ENCODE measurements at regions not wholly inside any gene's neighbourhood (a gene's known extent, or its start where the extent isn't known, plus 50 kb on each side); places are given as distances from the start of the nearest gene placed in this dataset.

DNA sequence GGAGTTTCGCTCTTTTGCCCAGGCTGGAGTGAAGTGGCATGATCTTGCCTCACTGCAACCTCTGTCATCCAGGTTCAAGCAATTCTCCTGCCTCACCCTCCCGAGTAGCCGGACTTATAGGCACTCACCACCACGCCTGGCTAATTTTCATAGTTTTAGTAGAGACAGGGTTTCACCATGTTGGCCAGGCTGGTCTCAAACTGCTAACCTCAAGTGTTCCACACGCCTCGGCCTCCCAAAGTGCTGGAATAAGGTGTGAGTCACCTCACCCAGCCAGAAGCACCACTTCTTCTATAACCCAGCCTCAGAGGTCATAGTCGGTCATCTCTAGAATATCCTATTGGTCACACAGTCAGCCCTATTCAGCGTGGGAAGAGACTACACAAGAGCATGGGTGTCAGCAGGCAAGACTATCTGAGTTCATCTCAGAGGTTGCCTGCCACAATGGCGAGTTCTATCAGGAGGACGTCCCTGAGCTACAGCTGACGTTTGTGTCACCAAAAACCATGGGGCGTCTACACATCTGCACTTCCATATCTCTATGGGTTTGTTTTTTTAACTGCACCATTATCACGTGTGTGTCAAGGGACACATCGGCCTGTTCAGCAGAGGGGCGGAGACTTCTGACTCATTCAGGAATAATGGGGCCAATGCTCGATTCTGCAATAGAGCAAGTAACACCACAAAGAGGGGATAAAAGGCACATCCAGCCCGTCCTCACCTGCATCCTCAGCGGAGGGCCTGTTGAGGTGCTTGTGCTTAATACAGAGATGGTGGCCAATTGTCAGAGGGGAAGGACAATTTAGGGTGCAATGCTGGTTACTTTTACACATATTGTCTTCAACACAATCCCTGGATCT is 256.3 kb upstream of the IRF2BP2 start (continued):
- TF ChIP-seq, protein P1, sequence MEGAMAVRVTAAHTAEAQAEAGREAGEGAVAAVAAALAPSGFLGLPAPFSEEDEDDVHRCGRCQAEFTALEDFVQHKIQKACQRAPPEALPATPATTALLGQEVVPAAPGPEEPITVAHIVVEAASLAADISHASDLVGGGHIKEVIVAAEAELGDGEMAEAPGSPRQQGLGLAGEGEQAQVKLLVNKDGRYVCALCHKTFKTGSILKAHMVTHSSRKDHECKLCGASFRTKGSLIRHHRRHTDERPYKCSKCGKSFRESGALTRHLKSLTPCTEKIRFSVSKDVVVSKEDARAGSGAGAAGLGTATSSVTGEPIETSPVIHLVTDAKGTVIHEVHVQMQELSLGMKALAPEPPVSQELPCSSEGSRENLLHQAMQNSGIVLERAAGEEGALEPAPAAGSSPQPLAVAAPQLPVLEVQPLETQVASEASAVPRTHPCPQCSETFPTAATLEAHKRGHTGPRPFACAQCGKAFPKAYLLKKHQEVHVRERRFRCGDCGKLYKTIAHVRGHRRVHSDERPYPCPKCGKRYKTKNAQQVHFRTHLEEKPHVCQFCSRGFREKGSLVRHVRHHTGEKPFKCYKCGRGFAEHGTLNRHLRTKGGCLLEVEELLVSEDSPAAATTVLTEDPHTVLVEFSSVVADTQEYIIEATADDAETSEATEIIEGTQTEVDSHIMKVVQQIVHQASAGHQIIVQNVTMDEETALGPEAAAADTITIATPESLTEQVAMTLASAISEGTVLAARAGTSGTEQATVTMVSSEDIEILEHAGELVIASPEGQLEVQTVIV (CRISPR knock-in tag; IDR thresholded peaks at IDR 0.05; ENCODE audit: borderline replicate concordance) = no peak
- TF ChIP-seq PHF20 (IDR thresholded peaks at IDR 0.05; ENCODE audit: partially characterized antibody) (no peak), FIP1L1 (IDR thresholded peaks at IDR 0.05; ENCODE audit: low read depth, low read length, poor library complexity, severe bottlenecking) (no peak), NEUROD1 (IDR thresholded peaks at IDR 0.05; ENCODE audit: borderline replicate concordance, low read depth, low read length, partially characterized antibody) (no peak), ZNF133 (CRISPR knock-in tag; IDR thresholded peaks at IDR 0.05) (no peak), MYNN (IDR thresholded peaks at IDR 0.05) (peak; percentile 95), MYNN (CRISPR knock-in tag; IDR thresholded peaks at IDR 0.05) (no peak), ZNF75A (CRISPR knock-in tag; IDR thresholded peaks at IDR 0.05) (peak; percentile 34; the same call in 1 of the 2 replicates)
- TF ChIP-seq, protein P2, sequence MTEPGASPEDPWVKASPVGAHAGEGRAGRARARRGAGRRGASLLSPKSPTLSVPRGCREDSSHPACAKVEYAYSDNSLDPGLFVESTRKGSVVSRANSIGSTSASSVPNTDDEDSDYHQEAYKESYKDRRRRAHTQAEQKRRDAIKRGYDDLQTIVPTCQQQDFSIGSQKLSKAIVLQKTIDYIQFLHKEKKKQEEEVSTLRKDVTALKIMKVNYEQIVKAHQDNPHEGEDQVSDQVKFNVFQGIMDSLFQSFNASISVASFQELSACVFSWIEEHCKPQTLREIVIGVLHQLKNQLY (CRISPR knock-in tag; conservative IDR thresholded peaks at IDR 0.05) = 0 out of 4 replicates have a peak, but pooled peaks of 1 of the 2 experiments have one; percentile 20
- TF ChIP-seq, protein P3, sequence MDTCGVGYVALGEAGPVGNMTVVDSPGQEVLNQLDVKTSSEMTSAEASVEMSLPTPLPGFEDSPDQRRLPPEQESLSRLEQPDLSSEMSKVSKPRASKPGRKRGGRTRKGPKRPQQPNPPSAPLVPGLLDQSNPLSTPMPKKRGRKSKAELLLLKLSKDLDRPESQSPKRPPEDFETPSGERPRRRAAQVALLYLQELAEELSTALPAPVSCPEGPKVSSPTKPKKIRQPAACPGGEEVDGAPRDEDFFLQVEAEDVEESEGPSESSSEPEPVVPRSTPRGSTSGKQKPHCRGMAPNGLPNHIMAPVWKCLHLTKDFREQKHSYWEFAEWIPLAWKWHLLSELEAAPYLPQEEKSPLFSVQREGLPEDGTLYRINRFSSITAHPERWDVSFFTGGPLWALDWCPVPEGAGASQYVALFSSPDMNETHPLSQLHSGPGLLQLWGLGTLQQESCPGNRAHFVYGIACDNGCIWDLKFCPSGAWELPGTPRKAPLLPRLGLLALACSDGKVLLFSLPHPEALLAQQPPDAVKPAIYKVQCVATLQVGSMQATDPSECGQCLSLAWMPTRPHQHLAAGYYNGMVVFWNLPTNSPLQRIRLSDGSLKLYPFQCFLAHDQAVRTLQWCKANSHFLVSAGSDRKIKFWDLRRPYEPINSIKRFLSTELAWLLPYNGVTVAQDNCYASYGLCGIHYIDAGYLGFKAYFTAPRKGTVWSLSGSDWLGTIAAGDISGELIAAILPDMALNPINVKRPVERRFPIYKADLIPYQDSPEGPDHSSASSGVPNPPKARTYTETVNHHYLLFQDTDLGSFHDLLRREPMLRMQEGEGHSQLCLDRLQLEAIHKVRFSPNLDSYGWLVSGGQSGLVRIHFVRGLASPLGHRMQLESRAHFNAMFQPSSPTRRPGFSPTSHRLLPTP (IDR thresholded peaks at IDR 0.05; ENCODE audit: borderline replicate concordance, extremely low read depth, insufficient read length) = peak; percentile 10
- TF ChIP-seq, protein P4, sequence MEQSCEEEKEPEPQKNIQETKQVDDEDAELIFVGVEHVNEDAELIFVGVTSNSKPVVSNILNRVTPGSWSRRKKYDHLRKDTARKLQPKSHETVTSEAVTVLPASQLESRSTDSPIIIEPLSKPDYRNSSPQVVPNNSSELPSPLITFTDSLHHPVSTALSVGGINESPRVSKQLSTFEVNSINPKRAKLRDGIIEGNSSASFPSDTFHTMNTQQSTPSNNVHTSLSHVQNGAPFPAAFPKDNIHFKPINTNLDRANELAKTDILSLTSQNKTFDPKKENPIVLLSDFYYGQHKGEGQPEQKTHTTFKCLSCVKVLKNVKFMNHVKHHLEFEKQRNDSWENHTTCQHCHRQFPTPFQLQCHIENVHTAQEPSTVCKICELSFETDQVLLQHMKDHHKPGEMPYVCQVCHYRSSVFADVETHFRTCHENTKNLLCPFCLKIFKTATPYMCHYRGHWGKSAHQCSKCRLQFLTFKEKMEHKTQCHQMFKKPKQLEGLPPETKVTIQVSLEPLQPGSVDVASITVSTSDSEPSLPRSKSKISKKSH (CRISPR knock-in tag; IDR thresholded peaks at IDR 0.05) = no peak
- TF ChIP-seq, protein P5, sequence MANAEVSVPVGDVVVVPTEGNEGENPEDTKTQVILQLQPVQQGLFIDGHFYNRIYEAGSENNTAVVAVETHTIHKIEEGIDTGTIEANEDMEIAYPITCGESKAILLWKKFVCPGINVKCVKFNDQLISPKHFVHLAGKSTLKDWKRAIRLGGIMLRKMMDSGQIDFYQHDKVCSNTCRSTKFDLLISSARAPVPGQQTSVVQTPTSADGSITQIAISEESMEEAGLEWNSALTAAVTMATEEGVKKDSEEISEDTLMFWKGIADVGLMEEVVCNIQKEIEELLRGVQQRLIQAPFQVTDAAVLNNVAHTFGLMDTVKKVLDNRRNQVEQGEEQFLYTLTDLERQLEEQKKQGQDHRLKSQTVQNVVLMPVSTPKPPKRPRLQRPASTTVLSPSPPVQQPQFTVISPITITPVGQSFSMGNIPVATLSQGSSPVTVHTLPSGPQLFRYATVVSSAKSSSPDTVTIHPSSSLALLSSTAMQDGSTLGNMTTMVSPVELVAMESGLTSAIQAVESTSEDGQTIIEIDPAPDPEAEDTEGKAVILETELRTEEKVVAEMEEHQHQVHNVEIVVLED (CRISPR knock-in tag; IDR thresholded peaks at IDR 0.05) = no peak
- TF ChIP-seq, protein P6, sequence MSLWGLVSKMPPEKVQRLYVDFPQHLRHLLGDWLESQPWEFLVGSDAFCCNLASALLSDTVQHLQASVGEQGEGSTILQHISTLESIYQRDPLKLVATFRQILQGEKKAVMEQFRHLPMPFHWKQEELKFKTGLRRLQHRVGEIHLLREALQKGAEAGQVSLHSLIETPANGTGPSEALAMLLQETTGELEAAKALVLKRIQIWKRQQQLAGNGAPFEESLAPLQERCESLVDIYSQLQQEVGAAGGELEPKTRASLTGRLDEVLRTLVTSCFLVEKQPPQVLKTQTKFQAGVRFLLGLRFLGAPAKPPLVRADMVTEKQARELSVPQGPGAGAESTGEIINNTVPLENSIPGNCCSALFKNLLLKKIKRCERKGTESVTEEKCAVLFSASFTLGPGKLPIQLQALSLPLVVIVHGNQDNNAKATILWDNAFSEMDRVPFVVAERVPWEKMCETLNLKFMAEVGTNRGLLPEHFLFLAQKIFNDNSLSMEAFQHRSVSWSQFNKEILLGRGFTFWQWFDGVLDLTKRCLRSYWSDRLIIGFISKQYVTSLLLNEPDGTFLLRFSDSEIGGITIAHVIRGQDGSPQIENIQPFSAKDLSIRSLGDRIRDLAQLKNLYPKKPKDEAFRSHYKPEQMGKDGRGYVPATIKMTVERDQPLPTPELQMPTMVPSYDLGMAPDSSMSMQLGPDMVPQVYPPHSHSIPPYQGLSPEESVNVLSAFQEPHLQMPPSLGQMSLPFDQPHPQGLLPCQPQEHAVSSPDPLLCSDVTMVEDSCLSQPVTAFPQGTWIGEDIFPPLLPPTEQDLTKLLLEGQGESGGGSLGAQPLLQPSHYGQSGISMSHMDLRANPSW (CRISPR knock-in tag; IDR thresholded peaks at IDR 0.05) = no peak

All from K562 (cell line).